SK-N-SH (cell line): ENCODE measurements at regions not wholly inside any gene's neighbourhood (a gene's known extent, or its start where the extent isn't known, plus 50 kb on each side); places are given as distances from the start of the nearest gene placed in this dataset.

ENCODE experiments used
- FOXM1 ChIP-seq: IDR thresholded peaks from 2 replicates; pipeline ENCODE4 v1.4.0; 2012; ENCODE audit warnings: low read depth, mild to moderate bottlenecking
- GABPA ChIP-seq: IDR thresholded peaks from 2 replicates; pipeline ENCODE4 v1.4.0; 2012; ENCODE audit warnings: low read depth, mild to moderate bottlenecking
- RFX5 ChIP-seq: IDR thresholded peaks from 2 replicates; pipeline ENCODE4 v1.6.1; 2012; ENCODE audit warnings: mild to moderate bottlenecking, improper control_type of control experiment, low read length
- SMC3 ChIP-seq: IDR thresholded peaks from 2 replicates; pipeline ENCODE4 v1.6.1; 2012; ENCODE audit warnings: low read depth, low read length, improper control_type of control experiment
- TAF1 ChIP-seq: IDR thresholded peaks from 2 replicates; pipeline ENCODE4 v1.6.1; 2012; ENCODE audit warnings: low read depth, mild to moderate bottlenecking, low read length, moderate library complexity, borderline replicate concordance
- YY1 ChIP-seq: IDR thresholded peaks from 2 replicates; pipeline ENCODE4 v1.4.0; 2012; ENCODE audit warnings: low read depth, mild to moderate bottlenecking
- TF ChIP-seq, protein P1 (sequence below): IDR thresholded peaks from 2 replicates; pipeline ENCODE4 v1.4.0; 2012; ENCODE audit warnings: low read depth
- TF ChIP-seq, protein P2 (sequence below): fragments of 200-600 bp; sonication (generic); IDR thresholded peaks from 2 replicates; pipeline ENCODE4 v1.6.1; 2017; ENCODE audit warnings: antibody characterized with exemption, mild to moderate bottlenecking, moderate library complexity
- TF ChIP-seq, protein P3 (sequence below): IDR thresholded peaks from 2 replicates; pipeline ENCODE4; 2012
- TF ChIP-seq, protein P4 (sequence below): IDR thresholded peaks from 2 replicates; pipeline ENCODE4 v1.4.0; 2012; ENCODE audit warnings: low read depth, borderline replicate concordance

DNA sequence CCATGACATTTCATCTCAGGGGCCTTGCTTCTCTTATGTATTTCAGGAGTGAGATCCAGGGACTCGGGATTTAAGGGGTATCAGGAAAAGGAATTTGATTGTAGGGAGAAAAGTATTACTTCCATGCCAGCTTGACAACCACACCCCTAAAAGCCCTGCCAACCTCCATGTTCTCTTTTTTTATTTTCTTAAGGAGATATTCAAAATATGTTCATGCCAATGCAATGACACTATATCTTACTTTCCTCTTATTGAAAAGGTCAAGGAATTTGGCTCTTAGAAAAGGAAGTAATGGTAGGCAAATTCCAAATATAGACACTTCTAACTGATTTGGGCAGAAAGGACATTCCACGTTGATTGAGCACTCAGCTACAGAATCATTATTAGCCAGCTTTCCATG lies 407.5 kb upstream of the NECTIN3 start:
- TF ChIP-seq, protein P1, sequence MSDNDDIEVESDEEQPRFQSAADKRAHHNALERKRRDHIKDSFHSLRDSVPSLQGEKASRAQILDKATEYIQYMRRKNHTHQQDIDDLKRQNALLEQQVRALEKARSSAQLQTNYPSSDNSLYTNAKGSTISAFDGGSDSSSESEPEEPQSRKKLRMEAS, result no peak
- TF ChIP-seq, protein P2, sequence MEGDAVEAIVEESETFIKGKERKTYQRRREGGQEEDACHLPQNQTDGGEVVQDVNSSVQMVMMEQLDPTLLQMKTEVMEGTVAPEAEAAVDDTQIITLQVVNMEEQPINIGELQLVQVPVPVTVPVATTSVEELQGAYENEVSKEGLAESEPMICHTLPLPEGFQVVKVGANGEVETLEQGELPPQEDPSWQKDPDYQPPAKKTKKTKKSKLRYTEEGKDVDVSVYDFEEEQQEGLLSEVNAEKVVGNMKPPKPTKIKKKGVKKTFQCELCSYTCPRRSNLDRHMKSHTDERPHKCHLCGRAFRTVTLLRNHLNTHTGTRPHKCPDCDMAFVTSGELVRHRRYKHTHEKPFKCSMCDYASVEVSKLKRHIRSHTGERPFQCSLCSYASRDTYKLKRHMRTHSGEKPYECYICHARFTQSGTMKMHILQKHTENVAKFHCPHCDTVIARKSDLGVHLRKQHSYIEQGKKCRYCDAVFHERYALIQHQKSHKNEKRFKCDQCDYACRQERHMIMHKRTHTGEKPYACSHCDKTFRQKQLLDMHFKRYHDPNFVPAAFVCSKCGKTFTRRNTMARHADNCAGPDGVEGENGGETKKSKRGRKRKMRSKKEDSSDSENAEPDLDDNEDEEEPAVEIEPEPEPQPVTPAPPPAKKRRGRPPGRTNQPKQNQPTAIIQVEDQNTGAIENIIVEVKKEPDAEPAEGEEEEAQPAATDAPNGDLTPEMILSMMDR, result no peak
- TF ChIP-seq SMC3, result no peak
- TF ChIP-seq, protein P3, sequence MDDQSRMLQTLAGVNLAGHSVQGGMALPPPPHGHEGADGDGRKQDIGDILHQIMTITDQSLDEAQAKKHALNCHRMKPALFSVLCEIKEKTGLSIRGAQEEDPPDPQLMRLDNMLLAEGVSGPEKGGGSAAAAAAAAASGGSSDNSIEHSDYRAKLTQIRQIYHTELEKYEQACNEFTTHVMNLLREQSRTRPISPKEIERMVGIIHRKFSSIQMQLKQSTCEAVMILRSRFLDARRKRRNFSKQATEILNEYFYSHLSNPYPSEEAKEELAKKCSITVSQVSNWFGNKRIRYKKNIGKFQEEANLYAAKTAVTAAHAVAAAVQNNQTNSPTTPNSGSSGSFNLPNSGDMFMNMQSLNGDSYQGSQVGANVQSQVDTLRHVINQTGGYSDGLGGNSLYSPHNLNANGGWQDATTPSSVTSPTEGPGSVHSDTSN, result no peak
- no peak for TF ChIP-seq GABPA
- TF ChIP-seq FOXM1, result no peak
- no peak for TF ChIP-seq RFX5
- no peak for TF ChIP-seq YY1
- no peak for TF ChIP-seq TAF1
- TF ChIP-seq, protein P4, sequence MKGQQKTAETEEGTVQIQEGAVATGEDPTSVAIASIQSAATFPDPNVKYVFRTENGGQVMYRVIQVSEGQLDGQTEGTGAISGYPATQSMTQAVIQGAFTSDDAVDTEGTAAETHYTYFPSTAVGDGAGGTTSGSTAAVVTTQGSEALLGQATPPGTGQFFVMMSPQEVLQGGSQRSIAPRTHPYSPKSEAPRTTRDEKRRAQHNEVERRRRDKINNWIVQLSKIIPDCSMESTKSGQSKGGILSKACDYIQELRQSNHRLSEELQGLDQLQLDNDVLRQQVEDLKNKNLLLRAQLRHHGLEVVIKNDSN, result no peak
